ENCODE measurements at regions not wholly inside any gene's neighbourhood (a gene's known extent, or its start where the extent isn't known, plus 50 kb on each side); places are given as distances from the start of the nearest gene placed in this dataset.

GRCh38 chr15:62472616-62473299 lies 307.7 kb upstream of the C2CD4B start:
- H3K4me2 ChIP-seq (ENCODE audit: low read length) = no peak overlapping the region
- H3K9me3 ChIP-seq (ENCODE audit: control insufficient read depth, low read length) = no peaks in the 10 kb centered on the region
- no peak overlapping the region for H3K27ac ChIP-seq
- H3K4me1 ChIP-seq = no peaks in the 10 kb centered on the region
- H2AFZ ChIP-seq = no peak overlapping the region
- H3K9ac ChIP-seq = no peak overlapping the region
- no peaks in the 10 kb centered on the region for H3K27me3 ChIP-seq (ENCODE audit: control insufficient read depth, insufficient read depth, low read length)
- no peaks in the 10 kb centered on the region for H3K36me3 ChIP-seq (ENCODE audit: control insufficient read depth, insufficient read depth, low read length)
- H3K79me2 ChIP-seq = no peaks in the 10 kb centered on the region
- no peak for TF ChIP-seq CTCF (IDR thresholded peaks at IDR 0.05)
- no peak overlapping the region for H3K4me3 ChIP-seq (ENCODE audit: low read depth, low read length)

GRCh38 chr15:62474021-62474770 lies 309.1 kb upstream of the C2CD4B start:
- Histone ChIP-seq H3K4me1 (no peaks in the 10 kb centered on the region), H3K27ac (no peak overlapping the region), H3K9me3 (ENCODE audit: control insufficient read depth, low read length) (no peaks in the 10 kb centered on the region)

GRCh38 chr15:62474771-62475124 lies 309.7 kb upstream of the C2CD4B start:
- H3K4me2 ChIP-seq (ENCODE audit: low read length) = no peak overlapping the region
- no peak overlapping the region for H2AFZ ChIP-seq
- H3K9ac ChIP-seq = no peak overlapping the region
- no peak overlapping the region for H3K4me3 ChIP-seq (ENCODE audit: low read depth, low read length)
- H3K4me1 ChIP-seq = no peaks in the 10 kb centered on the region
- TF ChIP-seq CTCF (IDR thresholded peaks at IDR 0.05) = no peak
- H3K27me3 ChIP-seq (ENCODE audit: control insufficient read depth, insufficient read depth, low read length) = no peaks in the 10 kb centered on the region
- no peaks in the 10 kb centered on the region for H3K36me3 ChIP-seq (ENCODE audit: control insufficient read depth, insufficient read depth, low read length)
- no peak overlapping the region for H3K27ac ChIP-seq
- H3K9me3 ChIP-seq (ENCODE audit: control insufficient read depth, low read length) = no peaks in the 10 kb centered on the region
- H3K79me2 ChIP-seq = no peaks in the 10 kb centered on the region

More at GRCh38 chr15:62474021-62474770, 309.1 kb upstream of the C2CD4B start:
- TF ChIP-seq CTCF (IDR thresholded peaks at IDR 0.05) = no peak
- Histone ChIP-seq H3K79me2 (no peaks in the 10 kb centered on the region), H2AFZ (no peak overlapping the region), H3K4me3 (ENCODE audit: low read depth, low read length) (no peak overlapping the region), H3K36me3 (ENCODE audit: control insufficient read depth, insufficient read depth, low read length) (no peaks in the 10 kb centered on the region), H3K27me3 (ENCODE audit: control insufficient read depth, insufficient read depth, low read length) (no peaks in the 10 kb centered on the region), H3K4me2 (ENCODE audit: low read length) (no peak overlapping the region), H3K9ac (no peak overlapping the region)

GRCh38 chr15:62475591-62475990 lies 310.5 kb upstream of the C2CD4B start:
- no peak overlapping the region for H3K4me3 ChIP-seq (ENCODE audit: low read depth, low read length)
- no peaks in the 10 kb centered on the region for H3K36me3 ChIP-seq (ENCODE audit: control insufficient read depth, insufficient read depth, low read length)
- H3K9me3 ChIP-seq (ENCODE audit: control insufficient read depth, low read length) = no peaks in the 10 kb centered on the region
- no peak for TF ChIP-seq CTCF (IDR thresholded peaks at IDR 0.05)
- no peak overlapping the region for H3K27ac ChIP-seq
- H3K9ac ChIP-seq = no peak overlapping the region
- no peaks in the 10 kb centered on the region for H3K4me1 ChIP-seq
- no peak overlapping the region for H2AFZ ChIP-seq
- no peaks in the 10 kb centered on the region for H3K79me2 ChIP-seq
- H3K27me3 ChIP-seq (ENCODE audit: control insufficient read depth, insufficient read depth, low read length) = no peaks in the 10 kb centered on the region
- no peak overlapping the region for H3K4me2 ChIP-seq (ENCODE audit: low read length)
